ENCODE measurements at regions not wholly inside any gene's neighbourhood (a gene's known extent, or its start where the extent isn't known, plus 50 kb on each side); places are given as distances from the start of the nearest gene placed in this dataset.

GRCh38 chr13:62973804-62974203, 1558.2 kb upstream of the PCDH20 start:
- TF ChIP-seq CTCF (conservative IDR thresholded peaks at IDR 0.05; ENCODE audit: low read length), result no peak
- TF ChIP-seq EZH2phosphoT487 (IDR thresholded peaks at IDR 0.05; ENCODE audit: borderline replicate concordance), result no peak

Data from Loucy (cell line).